ENCODE measurements at regions not wholly inside any gene's neighbourhood (a gene's known extent, or its start where the extent isn't known, plus 50 kb on each side); places are given as distances from the start of the nearest gene placed in this dataset.
"Not testable (repeated sequence)": the region's sequence is repeated elsewhere in the genome, so short reads cannot be mapped to it uniquely, and the experiment has no call there.

DNA sequence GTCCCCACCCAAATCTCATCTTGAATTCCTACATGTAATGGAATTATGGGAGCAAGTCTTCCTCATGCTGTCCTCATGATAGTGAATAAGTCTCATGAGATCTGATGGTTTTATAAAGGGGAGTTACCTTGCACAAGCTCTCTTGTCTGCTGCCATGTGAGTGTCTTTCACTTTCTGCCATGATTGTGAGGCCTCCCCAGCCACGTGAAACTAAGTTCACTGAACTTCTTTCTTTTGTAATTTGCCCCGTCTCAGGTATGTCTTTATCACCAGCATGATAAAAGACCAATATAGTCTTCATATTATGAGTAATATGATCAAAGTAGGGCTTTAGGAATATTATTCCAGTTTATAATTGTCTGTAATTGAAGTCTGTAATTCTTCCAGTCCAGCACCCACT is 86.3 kb upstream of the ANO5 start:
- no peak for DNase-seq (ENCODE audit: low spot score)
- intact Hi-C loops (cut with DNase I) = no loop called here

DNA sequence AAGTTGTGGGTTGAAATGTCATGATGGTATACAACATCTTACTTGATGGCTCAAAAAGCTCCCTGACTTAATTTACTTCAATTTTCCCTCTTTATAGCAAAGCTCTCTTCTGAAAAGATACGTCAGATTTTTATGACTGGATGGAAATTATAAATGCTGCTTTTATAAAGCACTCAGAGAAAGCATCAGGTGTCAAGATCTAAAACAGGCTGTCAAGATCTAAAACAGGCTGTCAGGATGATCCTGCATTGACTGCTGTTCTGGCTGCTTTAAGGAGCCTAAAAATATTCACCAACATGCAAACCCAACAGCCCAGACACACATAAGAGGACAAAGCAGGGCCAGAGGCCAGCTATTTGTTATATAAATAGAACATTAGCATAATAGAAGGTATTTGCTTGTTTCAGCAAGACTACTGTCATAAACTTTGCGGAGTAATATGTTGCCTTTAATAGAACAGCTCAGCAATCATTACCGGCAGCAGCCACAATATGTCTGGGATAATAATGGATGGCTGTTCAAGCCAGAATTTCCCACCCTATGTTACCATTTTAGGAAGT is 77.3 kb upstream of the ANO5 start:
- intact Hi-C loops (cut with DNase I) = no loop called here
- no peak for DNase-seq (ENCODE audit: low spot score)

DNA sequence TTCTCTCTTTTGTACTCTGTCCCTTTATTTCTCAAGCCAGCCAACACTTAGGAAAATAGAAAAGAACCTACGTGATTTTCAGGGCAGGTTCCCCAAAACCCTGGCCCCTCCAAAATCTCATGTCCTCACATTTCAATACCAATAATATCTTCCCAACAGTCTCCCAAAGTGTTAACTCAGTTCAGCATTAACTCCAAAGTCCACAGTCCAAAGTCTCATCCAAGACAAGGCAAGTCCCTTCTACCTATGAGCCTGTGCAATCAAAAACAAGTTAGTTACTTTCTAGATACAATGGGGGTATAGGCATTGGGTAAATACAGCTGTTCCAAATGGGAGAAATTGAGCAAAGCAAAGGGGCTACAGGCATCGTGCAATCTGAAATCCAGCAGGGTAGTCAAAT is 64.9 kb upstream of the ANO5 start:
- intact Hi-C loops (cut with DNase I) = loop anchor here in 1 of 2 donors (5.0 kb wide), 1 partner anchor 1331 kb away; no protein-coding TSS in a partner anchor

DNA sequence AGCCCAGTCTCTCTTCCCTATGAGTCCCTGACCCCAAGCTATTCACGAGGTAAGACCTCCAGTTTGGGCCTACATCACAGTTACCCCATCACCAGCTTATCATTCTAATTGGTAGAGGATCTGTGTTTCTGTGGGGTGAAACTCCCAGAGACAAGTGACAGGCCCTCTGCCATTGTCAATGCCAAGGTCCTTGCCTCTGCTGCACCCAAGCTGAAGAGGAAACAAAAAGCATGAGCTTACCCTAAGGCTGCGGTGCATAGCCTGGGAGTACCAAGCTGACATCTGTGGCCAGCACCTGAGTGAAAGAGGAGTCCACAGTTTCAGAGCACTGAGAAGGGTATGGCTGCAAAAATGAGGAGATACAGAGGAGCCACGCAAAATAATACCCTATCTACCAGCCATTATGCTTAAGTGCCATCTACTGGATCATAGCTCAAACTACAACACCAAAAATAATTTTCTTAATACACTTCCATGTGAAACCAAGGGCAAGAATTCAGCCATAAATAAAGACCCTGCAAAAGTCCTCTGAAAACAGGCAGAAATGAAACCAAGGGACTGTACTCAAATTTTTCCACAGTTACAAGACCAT is 62.3 kb upstream of the ANO5 start:
- intact Hi-C loops (cut with DNase I) = no loop called here
- no peak for DNase-seq (ENCODE audit: low spot score)

More for the DNA sequence above, 64.9 kb upstream of the ANO5 start:
- DNase-seq (ENCODE audit: low spot score) = not testable (repeated sequence)

DNA sequence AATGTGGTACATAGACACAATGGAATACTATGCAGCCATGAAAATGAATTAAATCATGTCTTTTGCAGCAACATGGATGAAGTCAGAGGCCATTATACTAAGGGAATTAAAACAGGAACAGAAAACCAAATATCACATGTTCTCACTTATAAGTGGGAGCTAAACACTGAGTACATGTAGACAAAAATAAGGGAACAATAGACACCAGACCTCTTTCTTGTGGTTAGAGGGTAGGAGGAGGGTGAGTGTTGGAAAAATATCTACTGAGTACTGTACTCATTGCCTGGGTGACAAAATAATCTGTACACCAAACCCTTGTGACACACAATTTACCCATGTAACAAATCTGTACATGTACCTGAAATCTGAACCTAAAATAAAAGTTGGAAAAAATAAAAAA is 59.1 kb upstream of the ANO5 start:
- DNase-seq (ENCODE audit: low spot score) = no peak
- intact Hi-C loops (cut with DNase I) = no loop called here

DNA sequence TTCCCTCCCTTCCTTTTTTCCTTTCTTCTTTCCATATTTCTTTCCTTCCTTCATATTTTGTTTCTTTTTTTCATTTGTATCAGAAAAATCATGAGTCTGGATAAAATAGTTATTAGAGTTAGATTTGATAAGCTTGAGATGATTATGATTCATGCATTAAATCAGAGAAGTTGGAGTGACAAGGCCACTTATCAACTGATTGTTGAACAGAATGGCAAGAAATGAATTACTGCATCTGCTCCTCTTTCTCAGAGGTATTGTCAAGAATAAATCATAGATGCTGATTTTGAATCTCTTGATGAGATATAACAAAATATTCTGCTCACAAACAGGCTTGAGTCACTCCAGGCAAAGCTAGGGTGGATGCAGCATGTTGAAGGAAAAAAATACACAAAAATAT is 54.6 kb upstream of the ANO5 start:
- intact Hi-C loops (cut with DNase I) = no loop called here

More for the DNA sequence above, 54.6 kb upstream of the ANO5 start:
- DNase-seq (ENCODE audit: low spot score) = no peak
